ENCODE measurements at regions not wholly inside any gene's neighbourhood (a gene's known extent, or its start where the extent isn't known, plus 50 kb on each side); places are given as distances from the start of the nearest gene placed in this dataset.
"Not testable (repeated sequence)": the region's sequence is repeated elsewhere in the genome, so short reads cannot be mapped to it uniquely, and the experiment has no call there.

DNA sequence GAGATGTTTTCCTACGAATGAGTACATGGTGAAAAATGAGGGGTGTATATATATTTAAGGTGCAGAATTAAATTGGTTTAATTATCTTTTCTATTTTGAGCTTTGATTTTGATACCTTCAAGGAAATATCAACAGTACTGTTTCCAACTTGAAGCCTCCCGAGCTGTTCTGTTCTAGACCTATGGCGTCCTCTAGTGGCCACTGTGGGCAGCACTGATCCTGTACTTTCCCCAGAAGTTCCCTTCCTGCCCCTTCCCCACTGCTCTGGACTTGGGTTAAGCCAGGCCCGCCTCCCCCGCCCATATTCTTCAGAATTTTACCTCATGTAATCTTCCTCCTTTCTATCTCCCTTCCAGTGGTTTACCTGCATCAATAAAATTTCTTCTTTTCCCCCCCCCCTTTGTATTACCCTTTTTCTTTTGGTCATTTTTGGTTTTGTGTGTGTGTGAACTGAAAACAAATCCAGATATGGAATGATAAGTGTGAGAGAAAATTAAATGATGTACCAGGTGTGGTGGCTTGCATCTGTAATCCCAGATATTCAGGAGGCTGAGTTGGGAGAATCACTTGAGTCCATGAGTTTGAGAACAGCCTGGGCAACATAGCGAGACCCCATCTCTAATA is 1643.5 kb downstream of the TP53TG3F start:
- ChIA-PET CTCF (no interaction called here), POLR2A (ENCODE audit: low non-redundant PET) (no interaction called here)
- Histone ChIP-seq H3K27ac (ENCODE audit: low read depth, low read length, poor library complexity, severe bottlenecking) (no peak overlapping the region), H3K27me3 (replicated peaks; ENCODE audit: insufficient read depth, low read depth, low read length, poor library complexity) (no peaks in the 10 kb centered on the region), H3K4me3 (ENCODE audit: low read depth, low read length, poor library complexity, severe bottlenecking) (no peak overlapping the region), H3K36me3 (ENCODE audit: insufficient read depth, low read length, poor library complexity, severe bottlenecking) (no peaks in the 10 kb centered on the region), H3K4me1 (ENCODE audit: insufficient read depth, low read length, poor library complexity, severe bottlenecking) (no peaks in the 10 kb centered on the region), H3K9me3 (ENCODE audit: low read depth, low read length, poor library complexity, severe bottlenecking) (peaks cover 13% of the 10 kb centered on the region)
- BruUV-seq (replicated peaks): no TSS peak
- TF ChIP-seq, protein P1, sequence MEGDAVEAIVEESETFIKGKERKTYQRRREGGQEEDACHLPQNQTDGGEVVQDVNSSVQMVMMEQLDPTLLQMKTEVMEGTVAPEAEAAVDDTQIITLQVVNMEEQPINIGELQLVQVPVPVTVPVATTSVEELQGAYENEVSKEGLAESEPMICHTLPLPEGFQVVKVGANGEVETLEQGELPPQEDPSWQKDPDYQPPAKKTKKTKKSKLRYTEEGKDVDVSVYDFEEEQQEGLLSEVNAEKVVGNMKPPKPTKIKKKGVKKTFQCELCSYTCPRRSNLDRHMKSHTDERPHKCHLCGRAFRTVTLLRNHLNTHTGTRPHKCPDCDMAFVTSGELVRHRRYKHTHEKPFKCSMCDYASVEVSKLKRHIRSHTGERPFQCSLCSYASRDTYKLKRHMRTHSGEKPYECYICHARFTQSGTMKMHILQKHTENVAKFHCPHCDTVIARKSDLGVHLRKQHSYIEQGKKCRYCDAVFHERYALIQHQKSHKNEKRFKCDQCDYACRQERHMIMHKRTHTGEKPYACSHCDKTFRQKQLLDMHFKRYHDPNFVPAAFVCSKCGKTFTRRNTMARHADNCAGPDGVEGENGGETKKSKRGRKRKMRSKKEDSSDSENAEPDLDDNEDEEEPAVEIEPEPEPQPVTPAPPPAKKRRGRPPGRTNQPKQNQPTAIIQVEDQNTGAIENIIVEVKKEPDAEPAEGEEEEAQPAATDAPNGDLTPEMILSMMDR (conservative IDR thresholded peaks at IDR 0.05; ENCODE audit: low read depth, low read length): 0 out of 2 replicates have a peak, but pooled peaks have one; percentile 24
- TF ChIP-seq EZH2 (IDR thresholded peaks at IDR 0.05; ENCODE audit: borderline replicate concordance, low read depth, low read length, poor library complexity, severe bottlenecking): no peak
- DNase-seq (ENCODE audit: low spot score): peak; percentile 1
- intact Hi-C loops (cut with micrococcal nuclease; ENCODE audit: unreplicated experiment): no loop called here

DNA sequence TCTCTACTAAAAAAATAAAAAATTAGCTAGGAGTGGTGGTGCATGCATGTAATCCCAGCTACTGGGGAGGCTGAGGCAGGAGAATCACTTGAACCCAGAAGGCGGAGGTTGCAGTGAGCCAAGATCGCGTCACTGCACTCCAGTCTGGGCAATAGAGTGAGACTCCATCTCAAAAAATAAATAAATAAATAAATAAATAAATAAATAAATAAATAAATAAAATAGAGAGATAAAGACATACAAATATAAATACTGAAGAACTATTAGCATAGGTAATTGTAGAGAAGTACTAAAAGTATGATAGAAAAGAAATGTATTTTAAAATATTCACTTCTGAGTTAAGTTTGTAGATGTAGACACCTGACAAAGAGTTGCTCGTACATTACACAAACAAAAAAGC is 1652.4 kb downstream of the TP53TG3F start:
- DNase-seq (ENCODE audit: low spot score); H3K36me3 ChIP-seq (ENCODE audit: insufficient read depth, low read length, poor library complexity, severe bottlenecking); CTCF ChIA-PET; BruUV-seq (replicated peaks); H3K4me3 ChIP-seq (ENCODE audit: low read depth, low read length, poor library complexity, severe bottlenecking); H3K27me3 ChIP-seq (replicated peaks; ENCODE audit: insufficient read depth, low read depth, low read length, poor library complexity); H3K27ac ChIP-seq (ENCODE audit: low read depth, low read length, poor library complexity, severe bottlenecking); intact Hi-C loops (cut with micrococcal nuclease; ENCODE audit: unreplicated experiment); POLR2A ChIA-PET (ENCODE audit: low non-redundant PET); H3K4me1 ChIP-seq (ENCODE audit: insufficient read depth, low read length, poor library complexity, severe bottlenecking): not testable (repeated sequence)
- peaks cover 29% of the 10 kb centered on the region for H3K9me3 ChIP-seq (ENCODE audit: low read depth, low read length, poor library complexity, severe bottlenecking)

- Histone ChIP-seq H3K27ac (ENCODE audit: low read depth, low read length, poor library complexity, severe bottlenecking) (no peak overlapping the region), H3K27me3 (replicated peaks; ENCODE audit: insufficient read depth, low read depth, low read length, poor library complexity) (no peaks in the 10 kb centered on the region), H3K4me1 (ENCODE audit: insufficient read depth, low read length, poor library complexity, severe bottlenecking) (no peaks in the 10 kb centered on the region), H3K9me3 (ENCODE audit: low read depth, low read length, poor library complexity, severe bottlenecking) (peaks cover 30% of the 10 kb centered on the region), H3K36me3 (ENCODE audit: insufficient read depth, low read length, poor library complexity, severe bottlenecking) (no peaks in the 10 kb centered on the region), H3K4me3 (ENCODE audit: low read depth, low read length, poor library complexity, severe bottlenecking) (no peak overlapping the region)
- no peak for DNase-seq (ENCODE audit: low spot score)
- ChIA-PET CTCF (no interaction called here), POLR2A (ENCODE audit: low non-redundant PET) (no interaction called here)
- intact Hi-C loops (cut with micrococcal nuclease; ENCODE audit: unreplicated experiment): no loop called here
- TF ChIP-seq, protein P1 (conservative IDR thresholded peaks at IDR 0.05; ENCODE audit: low read depth, low read length): no peak
- no peak for TF ChIP-seq EZH2 (IDR thresholded peaks at IDR 0.05; ENCODE audit: borderline replicate concordance, low read depth, low read length, poor library complexity, severe bottlenecking)
- BruUV-seq (replicated peaks): no TSS peak
Measured at GRCh38 chr16:35131429-35131828, 1672.0 kb downstream of the TP53TG3F start.

DNA sequence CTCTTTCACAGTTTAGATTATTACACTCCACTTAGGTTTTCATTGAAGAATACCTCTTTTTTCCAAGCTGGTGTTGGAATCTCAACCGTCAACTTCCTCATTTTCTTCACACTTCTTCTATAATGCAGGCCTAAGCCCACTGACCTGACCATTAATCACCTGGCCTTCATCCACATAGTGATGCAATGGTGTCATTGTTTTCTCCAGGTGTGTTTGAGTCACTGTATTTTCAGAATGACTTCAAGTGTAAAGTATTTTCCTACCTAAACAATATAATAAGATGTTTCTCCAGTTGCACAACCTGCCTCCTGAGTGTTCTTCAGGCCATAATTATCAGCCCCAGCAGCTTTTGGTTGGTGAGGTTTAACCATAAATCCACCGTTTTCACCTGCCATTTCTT is 1675.1 kb downstream of the TP53TG3F start:
- Histone ChIP-seq H3K4me3 (ENCODE audit: low read depth, low read length, poor library complexity, severe bottlenecking) (no peak overlapping the region), H3K4me1 (ENCODE audit: insufficient read depth, low read length, poor library complexity, severe bottlenecking) (no peaks in the 10 kb centered on the region), H3K36me3 (ENCODE audit: insufficient read depth, low read length, poor library complexity, severe bottlenecking) (no peaks in the 10 kb centered on the region), H3K27me3 (replicated peaks; ENCODE audit: insufficient read depth, low read depth, low read length, poor library complexity) (no peaks in the 10 kb centered on the region), H3K9me3 (ENCODE audit: low read depth, low read length, poor library complexity, severe bottlenecking) (peaks cover 16% of the 10 kb centered on the region), H3K27ac (ENCODE audit: low read depth, low read length, poor library complexity, severe bottlenecking) (no peak overlapping the region)
- no peak for TF ChIP-seq EZH2 (IDR thresholded peaks at IDR 0.05; ENCODE audit: borderline replicate concordance, low read depth, low read length, poor library complexity, severe bottlenecking)
- TF ChIP-seq, protein P1 (conservative IDR thresholded peaks at IDR 0.05; ENCODE audit: low read depth, low read length): no peak
- BruUV-seq (replicated peaks): no TSS peak
- POLR2A ChIA-PET (ENCODE audit: low non-redundant PET): no interaction called here
- DNase-seq (ENCODE audit: low spot score): no peak
- intact Hi-C loops (cut with micrococcal nuclease; ENCODE audit: unreplicated experiment): no loop called here
- CTCF ChIA-PET: no interaction called here
